ENCODE measurements at regions not wholly inside any gene's neighbourhood (a gene's known extent, or its start where the extent isn't known, plus 50 kb on each side); places are given as distances from the start of the nearest gene placed in this dataset.

GRCh38 chr6:164359441-164359840 lies 944.9 kb downstream of the QKI start:
- Mint-ChIP-seq H3K9me3 (peaks cover 28 to 52% of the 10 kb centered on the region in 2 experiments), H3K27ac (no peak overlapping the region)
- DNase-seq: no peak

More at GRCh38 chr6:164359441-164359840, 944.9 kb downstream of the QKI start:
- Histone ChIP-seq H4K5ac (ENCODE audit: insufficient read length, low read depth, low read length) (no peak overlapping the region), H3K9me3 (ENCODE audit: control insufficient read depth, low read depth, low read length) (no peaks in the 10 kb centered on the region), H2BK20ac (ENCODE audit: low read depth, low read length, poor library complexity, severe bottlenecking) (no peak overlapping the region), H3K18ac (ENCODE audit: insufficient read length, low read depth, low read length) (no peak overlapping the region), H3K79me1 (ENCODE audit: insufficient read depth, low read depth, low read length, poor library complexity, severe bottlenecking) (no peaks in the 10 kb centered on the region), H2BK5ac (ENCODE audit: insufficient read length, low read length) (no peak overlapping the region), H2BK120ac (ENCODE audit: low read depth, low read length, poor library complexity, severe bottlenecking) (no peak overlapping the region), H2AK5ac (ENCODE audit: insufficient read length, low read length) (no peak overlapping the region), H3K79me2 (ENCODE audit: insufficient read depth, low read length) (no peaks in the 10 kb centered on the region), H3K27me3 (ENCODE audit: insufficient read depth, low read length) (no peaks in the 10 kb centered on the region), H3K27ac (ENCODE audit: insufficient read length, low read depth, low read length) (no peak overlapping the region), H2AFZ (ENCODE audit: low read length) (no peak overlapping the region), H3K14ac (ENCODE audit: insufficient read depth, low read length) (no peak overlapping the region), H3K9ac (ENCODE audit: extremely low read depth, insufficient read length, low read length) (no peak overlapping the region), H2BK15ac (ENCODE audit: low read depth, low read length) (no peak overlapping the region), H4K8ac (replicated peaks; ENCODE audit: insufficient read length, low read depth, low read length) (no peak overlapping the region), H3K4me2 (ENCODE audit: insufficient read depth, insufficient read length, low read length) (no peak overlapping the region), H4K91ac (ENCODE audit: insufficient read length, low read depth, low read length) (no peak overlapping the region), H4K20me1 (ENCODE audit: control insufficient read depth, insufficient read depth, insufficient read length) (no peaks in the 10 kb centered on the region), H3K23ac (ENCODE audit: insufficient read length, low read depth, low read length) (no peak overlapping the region), H3K56ac (ENCODE audit: insufficient read length, low read depth, low read length) (no peak overlapping the region), H2BK12ac (ENCODE audit: insufficient read length, low read depth, low read length) (no peak overlapping the region), H3K4ac (ENCODE audit: low read depth, low read length) (no peak overlapping the region), H3K23me2 (ENCODE audit: insufficient read length, low read depth, low read length, poor library complexity, severe bottlenecking) (no peaks in the 10 kb centered on the region), H3T11ph (ENCODE audit: low read length) (no peak overlapping the region), H3K4me1 (ENCODE audit: insufficient read depth, low read length) (no peaks in the 10 kb centered on the region)
- H3K4me1 Mint-ChIP-seq: peaks cover 15 to 21% of the 10 kb centered on the region in 2 experiments
- no peaks in the 10 kb centered on the region for H3K27me3 Mint-ChIP-seq (ENCODE audit: low read depth)
- no CpG with 5 or more reads among the region's 2 CpGs for WGBS (ENCODE audit: extremely low coverage, insufficient read length, low lambda C conversion rate)
- no peak overlapping the region for H3K4me3 Mint-ChIP-seq
- H3K36me3 Mint-ChIP-seq (ENCODE audit: insufficient read depth in 1 of 3, low read depth in 3 of 3): peaks cover 11 to 59% (median 19%) of the 10 kb centered on the region in 3 experiments
- no peak for TF ChIP-seq CTCF (conservative IDR thresholded peaks at IDR 0.05)

Data from H9 (cell line).